ENCODE measurements at regions not wholly inside any gene's neighbourhood (a gene's known extent, or its start where the extent isn't known, plus 50 kb on each side); places are given as distances from the start of the nearest gene placed in this dataset.

GRCh38 chr17:54781389-54781788 is 119.3 kb upstream of the TOM1L1 start:
- Histone ChIP-seq H3K9me2 (replicated peaks; ENCODE audit: insufficient read depth, low read length) (no peaks in the 10 kb centered on the region), H4K20me1 (ENCODE audit: low read depth, low read length) (no peaks in the 10 kb centered on the region), H3K9me3 (ENCODE audit: insufficient read depth, low read length) (no peaks in the 10 kb centered on the region), H3K27me3 (ENCODE audit: low read length) (no peaks in the 10 kb centered on the region), H3K36me3 (ENCODE audit: low read length) (no peaks in the 10 kb centered on the region), H3K4me3 (ENCODE audit: insufficient read depth, low read length, poor library complexity, severe bottlenecking) (no peak overlapping the region), H2AFZ (ENCODE audit: low read depth, low read length, severe bottlenecking) (no peak overlapping the region), H3K79me2 (ENCODE audit: insufficient read depth, low read length) (no peaks in the 10 kb centered on the region), H3F3A (ENCODE audit: insufficient read depth) (no peaks in the 10 kb centered on the region), H3K27ac (ENCODE audit: low read depth, low read length) (no peak overlapping the region), H3K4me2 (ENCODE audit: low read depth, low read length, poor library complexity, severe bottlenecking) (no peak overlapping the region), H3K9ac (ENCODE audit: low read length) (no peak overlapping the region)
- no peak for TF ChIP-seq EZH2phosphoT487 (conservative IDR thresholded peaks at IDR 0.05; ENCODE audit: low read length)
- TF ChIP-seq, protein P1, sequence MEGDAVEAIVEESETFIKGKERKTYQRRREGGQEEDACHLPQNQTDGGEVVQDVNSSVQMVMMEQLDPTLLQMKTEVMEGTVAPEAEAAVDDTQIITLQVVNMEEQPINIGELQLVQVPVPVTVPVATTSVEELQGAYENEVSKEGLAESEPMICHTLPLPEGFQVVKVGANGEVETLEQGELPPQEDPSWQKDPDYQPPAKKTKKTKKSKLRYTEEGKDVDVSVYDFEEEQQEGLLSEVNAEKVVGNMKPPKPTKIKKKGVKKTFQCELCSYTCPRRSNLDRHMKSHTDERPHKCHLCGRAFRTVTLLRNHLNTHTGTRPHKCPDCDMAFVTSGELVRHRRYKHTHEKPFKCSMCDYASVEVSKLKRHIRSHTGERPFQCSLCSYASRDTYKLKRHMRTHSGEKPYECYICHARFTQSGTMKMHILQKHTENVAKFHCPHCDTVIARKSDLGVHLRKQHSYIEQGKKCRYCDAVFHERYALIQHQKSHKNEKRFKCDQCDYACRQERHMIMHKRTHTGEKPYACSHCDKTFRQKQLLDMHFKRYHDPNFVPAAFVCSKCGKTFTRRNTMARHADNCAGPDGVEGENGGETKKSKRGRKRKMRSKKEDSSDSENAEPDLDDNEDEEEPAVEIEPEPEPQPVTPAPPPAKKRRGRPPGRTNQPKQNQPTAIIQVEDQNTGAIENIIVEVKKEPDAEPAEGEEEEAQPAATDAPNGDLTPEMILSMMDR (IDR thresholded peaks at IDR 0.05; ENCODE audit: insufficient read depth, low read length, poor library complexity, severe bottlenecking) = no peak

GRCh38 chr17:54784305-54784704 is 116.3 kb upstream of the TOM1L1 start:
- Histone ChIP-seq H3K9ac (ENCODE audit: low read length) (no peak overlapping the region), H3K27me3 (ENCODE audit: low read length) (no peaks in the 10 kb centered on the region), H3K9me3 (ENCODE audit: insufficient read depth, low read length) (no peaks in the 10 kb centered on the region), H2AFZ (ENCODE audit: low read depth, low read length, severe bottlenecking) (no peak overlapping the region), H3K4me2 (ENCODE audit: low read depth, low read length, poor library complexity, severe bottlenecking) (no peak overlapping the region), H4K20me1 (ENCODE audit: low read depth, low read length) (no peaks in the 10 kb centered on the region), H3K4me3 (ENCODE audit: insufficient read depth, low read length, poor library complexity, severe bottlenecking) (no peak overlapping the region), H3K27ac (ENCODE audit: low read depth, low read length) (no peak overlapping the region), H3K36me3 (ENCODE audit: low read length) (no peaks in the 10 kb centered on the region), H3K79me2 (ENCODE audit: insufficient read depth, low read length) (no peaks in the 10 kb centered on the region), H3K9me2 (replicated peaks; ENCODE audit: insufficient read depth, low read length) (no peaks in the 10 kb centered on the region), H3F3A (ENCODE audit: insufficient read depth) (no peaks in the 10 kb centered on the region)
- TF ChIP-seq, protein P1 (IDR thresholded peaks at IDR 0.05; ENCODE audit: insufficient read depth, low read length, poor library complexity, severe bottlenecking) = no peak
- TF ChIP-seq EZH2phosphoT487 (conservative IDR thresholded peaks at IDR 0.05; ENCODE audit: low read length) = no peak

GRCh38 chr17:54785643-54786268 is 114.9 kb upstream of the TOM1L1 start:
- H3K4me2 ChIP-seq (ENCODE audit: low read depth, low read length, poor library complexity, severe bottlenecking) = no peak overlapping the region
- no peaks in the 10 kb centered on the region for H3K79me2 ChIP-seq (ENCODE audit: insufficient read depth, low read length)
- H3K27me3 ChIP-seq (ENCODE audit: low read length) = no peaks in the 10 kb centered on the region
- no peak overlapping the region for H3K9ac ChIP-seq (ENCODE audit: low read length)
- H3K9me3 ChIP-seq (ENCODE audit: insufficient read depth, low read length) = no peaks in the 10 kb centered on the region
- no peaks in the 10 kb centered on the region for H3K9me2 ChIP-seq (replicated peaks; ENCODE audit: insufficient read depth, low read length)
- no peaks in the 10 kb centered on the region for H3F3A ChIP-seq (ENCODE audit: insufficient read depth)
- TF ChIP-seq, protein P1 (IDR thresholded peaks at IDR 0.05; ENCODE audit: insufficient read depth, low read length, poor library complexity, severe bottlenecking) = no peak
- TF ChIP-seq EZH2phosphoT487 (conservative IDR thresholded peaks at IDR 0.05; ENCODE audit: low read length) = no peak
- H3K4me3 ChIP-seq (ENCODE audit: insufficient read depth, low read length, poor library complexity, severe bottlenecking) = no peak overlapping the region
- no peak overlapping the region for H2AFZ ChIP-seq (ENCODE audit: low read depth, low read length, severe bottlenecking)
- H4K20me1 ChIP-seq (ENCODE audit: low read depth, low read length) = no peaks in the 10 kb centered on the region
- H3K27ac ChIP-seq (ENCODE audit: low read depth, low read length) = no peak overlapping the region
- H3K36me3 ChIP-seq (ENCODE audit: low read length) = no peaks in the 10 kb centered on the region
